WTC11 (cell line): ENCODE measurements at regions not wholly inside any gene's neighbourhood (a gene's known extent, or its start where the extent isn't known, plus 50 kb on each side); places are given as distances from the start of the nearest gene placed in this dataset.

Experiments used
- NFYB ChIP-seq: sonication (generic); formaldehyde crosslinking; conservative IDR thresholded peaks from 2 replicates; pipeline ENCODE4 v1.8.0; 2022; ENCODE audit warnings: low read depth, missing genetic modification reagents
- RELA ChIP-seq: sonication (generic); formaldehyde crosslinking; IDR thresholded peaks from 2 replicates; pipeline ENCODE4 v1.8.1; 2022; ENCODE audit warnings: missing genetic modification reagents, mild to moderate bottlenecking, borderline replicate concordance
- TP53 ChIP-seq: sonication (generic); formaldehyde crosslinking; IDR thresholded peaks from 2 replicates; pipeline ENCODE4 v1.8.1; 2023; ENCODE audit warnings: mild to moderate bottlenecking, missing genetic modification reagents
- ZNF232 ChIP-seq: sonication (generic); formaldehyde crosslinking; IDR thresholded peaks from 2 replicates; pipeline ENCODE4 v1.8.0; 2022; ENCODE audit warnings: mild to moderate bottlenecking, missing genetic modification reagents
- TF ChIP-seq, protein P1 (sequence below): sonication (generic); formaldehyde crosslinking; IDR thresholded peaks from 2 replicates; pipeline ENCODE4 v1.8.0; 2022; ENCODE audit warnings: mild to moderate bottlenecking, missing genetic modification reagents
- TF ChIP-seq, protein P2 (sequence below): fragments of 200-600 bp; IDR thresholded peaks from 2 replicates; pipeline ENCODE4 v1.8.0; 2022; ENCODE audit warnings: antibody characterized with exemption
- TF ChIP-seq, protein P3 (sequence below): sonication (generic); formaldehyde crosslinking; IDR thresholded peaks from 2 replicates; pipeline ENCODE4 v1.8.1; 2023; ENCODE audit warnings: mild to moderate bottlenecking, missing genetic modification reagents, moderate library complexity
- TF ChIP-seq, protein P4 (sequence below): fragments of 250-450 bp; sonication (Bioruptor Pico); IDR thresholded peaks from 2 replicates; pipeline ENCODE4 v2.1.2; 2022; ENCODE audit warnings: mild to moderate bottlenecking, moderate library complexity

DNA sequence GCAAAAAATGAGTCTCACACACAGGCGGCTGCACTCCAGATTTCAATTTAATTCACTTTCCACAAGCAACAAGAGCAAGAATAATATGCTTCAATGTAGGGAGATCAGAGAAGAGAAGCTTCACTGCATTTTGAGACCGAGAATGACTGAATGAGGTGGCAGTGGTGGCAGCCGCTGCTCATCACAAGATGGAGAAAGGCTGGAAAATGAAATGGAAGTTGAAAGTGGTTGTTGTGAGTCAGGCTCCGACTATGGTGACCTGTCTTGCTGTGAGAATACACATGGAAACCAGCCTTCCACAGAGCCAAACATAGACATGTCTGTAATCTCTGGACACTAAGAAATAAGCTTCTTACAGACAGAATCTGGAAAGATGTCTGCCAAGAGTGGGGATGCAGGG, 499.6 kb upstream of the LRRN3 start:
- TF ChIP-seq, protein P1, sequence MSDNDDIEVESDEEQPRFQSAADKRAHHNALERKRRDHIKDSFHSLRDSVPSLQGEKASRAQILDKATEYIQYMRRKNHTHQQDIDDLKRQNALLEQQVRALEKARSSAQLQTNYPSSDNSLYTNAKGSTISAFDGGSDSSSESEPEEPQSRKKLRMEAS (CRISPR knock-in tag), result no peak
- no peak for TF ChIP-seq ZNF232
- TF ChIP-seq, protein P2, sequence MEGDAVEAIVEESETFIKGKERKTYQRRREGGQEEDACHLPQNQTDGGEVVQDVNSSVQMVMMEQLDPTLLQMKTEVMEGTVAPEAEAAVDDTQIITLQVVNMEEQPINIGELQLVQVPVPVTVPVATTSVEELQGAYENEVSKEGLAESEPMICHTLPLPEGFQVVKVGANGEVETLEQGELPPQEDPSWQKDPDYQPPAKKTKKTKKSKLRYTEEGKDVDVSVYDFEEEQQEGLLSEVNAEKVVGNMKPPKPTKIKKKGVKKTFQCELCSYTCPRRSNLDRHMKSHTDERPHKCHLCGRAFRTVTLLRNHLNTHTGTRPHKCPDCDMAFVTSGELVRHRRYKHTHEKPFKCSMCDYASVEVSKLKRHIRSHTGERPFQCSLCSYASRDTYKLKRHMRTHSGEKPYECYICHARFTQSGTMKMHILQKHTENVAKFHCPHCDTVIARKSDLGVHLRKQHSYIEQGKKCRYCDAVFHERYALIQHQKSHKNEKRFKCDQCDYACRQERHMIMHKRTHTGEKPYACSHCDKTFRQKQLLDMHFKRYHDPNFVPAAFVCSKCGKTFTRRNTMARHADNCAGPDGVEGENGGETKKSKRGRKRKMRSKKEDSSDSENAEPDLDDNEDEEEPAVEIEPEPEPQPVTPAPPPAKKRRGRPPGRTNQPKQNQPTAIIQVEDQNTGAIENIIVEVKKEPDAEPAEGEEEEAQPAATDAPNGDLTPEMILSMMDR, result no peak
- TF ChIP-seq, protein P3, sequence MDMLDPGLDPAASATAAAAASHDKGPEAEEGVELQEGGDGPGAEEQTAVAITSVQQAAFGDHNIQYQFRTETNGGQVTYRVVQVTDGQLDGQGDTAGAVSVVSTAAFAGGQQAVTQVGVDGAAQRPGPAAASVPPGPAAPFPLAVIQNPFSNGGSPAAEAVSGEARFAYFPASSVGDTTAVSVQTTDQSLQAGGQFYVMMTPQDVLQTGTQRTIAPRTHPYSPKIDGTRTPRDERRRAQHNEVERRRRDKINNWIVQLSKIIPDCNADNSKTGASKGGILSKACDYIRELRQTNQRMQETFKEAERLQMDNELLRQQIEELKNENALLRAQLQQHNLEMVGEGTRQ (CRISPR knock-in tag), result no peak
- TF ChIP-seq RELA (CRISPR knock-in tag), result no peak
- TF ChIP-seq TP53 (CRISPR knock-in tag), result no peak
- no peak for TF ChIP-seq NFYB
- TF ChIP-seq, protein P4, sequence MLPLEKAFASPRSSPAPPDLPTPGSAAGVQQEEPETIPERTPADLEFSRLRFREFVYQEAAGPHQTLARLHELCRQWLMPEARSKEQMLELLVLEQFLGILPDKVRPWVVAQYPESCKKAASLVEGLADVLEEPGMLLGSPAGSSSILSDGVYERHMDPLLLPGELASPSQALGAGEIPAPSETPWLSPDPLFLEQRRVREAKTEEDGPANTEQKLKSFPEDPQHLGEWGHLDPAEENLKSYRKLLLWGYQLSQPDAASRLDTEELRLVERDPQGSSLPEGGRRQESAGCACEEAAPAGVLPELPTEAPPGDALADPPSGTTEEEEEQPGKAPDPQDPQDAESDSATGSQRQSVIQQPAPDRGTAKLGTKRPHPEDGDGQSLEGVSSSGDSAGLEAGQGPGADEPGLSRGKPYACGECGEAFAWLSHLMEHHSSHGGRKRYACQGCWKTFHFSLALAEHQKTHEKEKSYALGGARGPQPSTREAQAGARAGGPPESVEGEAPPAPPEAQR (CRISPR knock-in tag), result no peak
